GM18507 (cell line): ENCODE measurements at regions not wholly inside any gene's neighbourhood (a gene's known extent, or its start where the extent isn't known, plus 50 kb on each side); places are given as distances from the start of the nearest gene placed in this dataset.

ENCODE experiments used
- DNase-seq: peaks from one replicate; pipeline ENCODE4 v3.0.0; 2011; ENCODE audit warnings: low read depth; ENCODE audit not compliant: insufficient read length; ENCODE audit errors: extremely low spot score
- FAIRE-seq: peaks from 2 replicates; lab custom pipeline; 2011; peaks lifted over from hg19 to GRCh38; lab: Jason Lieb, UNC

DNA sequence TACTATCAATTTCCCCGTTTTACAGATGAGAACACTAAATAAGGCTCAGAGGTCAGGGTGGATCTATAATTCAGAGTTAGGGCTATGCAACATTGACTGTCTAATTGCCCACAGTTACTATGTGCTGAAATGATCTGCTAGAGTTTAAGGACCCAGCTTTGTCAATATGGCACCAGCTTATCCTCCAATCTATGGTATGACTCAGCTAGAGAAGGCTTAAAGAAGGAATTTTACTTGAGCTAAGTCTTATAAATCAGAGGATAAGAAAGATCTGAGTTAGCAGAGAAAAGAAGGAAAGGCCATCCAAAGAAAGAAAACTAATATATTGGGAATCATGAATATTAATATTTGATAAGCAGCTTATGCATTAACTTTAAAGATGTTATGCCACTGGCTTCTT lies 78.1 kb downstream of the ASB9 start:
- FAIRE-seq (no peak), DNase-seq (no peak)

DNA sequence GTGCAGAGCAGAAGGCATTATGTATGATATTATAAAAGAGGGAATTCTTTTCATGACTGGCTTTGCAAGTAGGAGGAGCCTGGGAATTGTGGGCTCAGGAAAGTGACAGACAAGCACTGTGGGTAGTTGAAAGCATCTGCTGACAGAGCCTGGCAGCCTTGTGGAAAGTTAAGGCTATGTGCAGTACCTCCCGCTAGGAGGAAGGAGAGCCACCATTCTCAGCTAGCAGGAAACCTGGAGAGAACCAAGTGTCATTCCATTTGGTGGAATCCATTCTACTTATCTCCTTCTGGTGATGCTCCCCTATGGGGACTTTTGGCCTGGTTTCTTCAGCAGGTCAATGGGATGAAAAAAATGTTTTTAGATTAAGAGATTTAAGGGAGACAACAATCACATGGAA lies 81.8 kb downstream of the ASB9 start:
- peak; percentile 45 for FAIRE-seq
- no peak for DNase-seq

DNA sequence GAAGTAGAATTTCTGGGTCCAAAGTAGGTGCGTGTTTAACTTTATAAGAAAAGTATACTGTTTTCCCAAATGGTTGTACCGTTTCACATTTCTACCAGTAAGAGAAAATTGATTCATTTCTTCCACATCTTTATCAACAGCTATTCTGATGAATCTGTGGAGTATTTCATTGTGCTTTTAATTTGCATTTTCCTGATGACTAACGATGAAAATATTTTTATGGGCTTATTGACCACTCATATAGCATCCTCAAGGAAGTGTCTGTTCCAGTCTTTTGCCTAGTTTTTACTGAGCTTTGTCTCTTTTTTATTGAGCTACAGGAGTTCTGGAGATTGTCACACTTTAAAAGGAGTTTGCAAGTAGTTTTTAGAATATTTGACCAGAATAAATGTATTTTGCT lies 92.6 kb downstream of the ASB9 start:
- no peak for FAIRE-seq
- DNase-seq, result no peak

DNA sequence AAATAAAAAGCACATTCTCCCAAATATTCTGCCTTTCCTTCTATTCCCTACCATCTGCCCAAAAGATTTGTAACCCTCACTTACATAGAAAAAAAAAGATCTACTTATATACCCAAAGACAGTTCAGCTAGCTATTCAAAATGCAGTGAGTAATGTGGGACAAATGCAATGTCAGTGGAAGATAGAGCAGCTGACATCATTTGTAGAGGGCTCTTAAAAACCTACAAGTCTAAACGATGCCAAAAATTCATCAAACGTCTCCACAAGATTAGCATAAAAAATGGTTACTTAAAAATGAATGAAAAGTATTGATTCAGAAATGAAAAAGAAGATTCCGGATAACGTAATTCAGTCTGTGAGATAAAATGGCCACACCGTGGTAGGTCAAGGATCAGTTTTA lies 96.5 kb downstream of the ASB9 start:
- FAIRE-seq, result no peak
- DNase-seq, result no peak

DNA sequence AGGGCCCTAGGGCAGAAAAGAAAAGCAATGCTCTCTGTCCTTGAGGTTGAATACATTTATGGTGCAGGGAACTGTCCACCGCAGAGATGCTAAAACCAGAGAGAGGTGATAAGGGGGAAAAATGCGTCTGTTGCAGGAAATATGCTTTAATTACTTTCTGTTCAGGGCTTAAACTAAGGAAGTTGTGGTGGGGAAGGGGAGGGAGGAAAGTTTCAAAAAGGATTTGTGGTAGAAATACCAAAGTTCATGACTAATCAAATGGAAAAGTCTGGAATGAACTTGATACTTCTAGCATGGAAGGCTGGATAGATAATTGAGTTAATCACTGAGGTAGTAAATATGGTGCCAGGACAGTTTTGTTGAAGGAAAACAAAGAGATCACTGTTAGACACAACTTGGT lies 99.0 kb downstream of the ASB9 start:
- no peak for FAIRE-seq
- DNase-seq, result no peak

DNA sequence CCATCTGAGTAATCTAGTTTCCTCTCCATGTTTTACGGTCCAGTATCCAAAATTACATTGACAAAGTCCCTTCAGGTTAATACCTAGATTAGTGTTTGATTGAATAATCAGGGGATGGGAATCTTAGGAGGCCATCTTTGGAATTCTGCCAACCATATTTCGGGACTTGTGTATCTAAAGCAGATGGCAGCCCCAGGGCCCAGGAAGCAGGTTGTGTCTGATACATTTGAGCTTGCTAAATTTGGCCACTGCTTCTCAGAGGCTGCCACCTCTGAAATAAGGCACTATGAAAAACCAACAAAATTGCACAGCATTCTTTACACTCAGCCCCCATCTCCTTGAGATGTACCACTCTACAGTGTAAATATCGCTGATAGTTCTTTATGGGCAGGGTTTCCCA lies 102.1 kb downstream of the ASB9 start:
- DNase-seq, result no peak
- FAIRE-seq, result no peak

DNA sequence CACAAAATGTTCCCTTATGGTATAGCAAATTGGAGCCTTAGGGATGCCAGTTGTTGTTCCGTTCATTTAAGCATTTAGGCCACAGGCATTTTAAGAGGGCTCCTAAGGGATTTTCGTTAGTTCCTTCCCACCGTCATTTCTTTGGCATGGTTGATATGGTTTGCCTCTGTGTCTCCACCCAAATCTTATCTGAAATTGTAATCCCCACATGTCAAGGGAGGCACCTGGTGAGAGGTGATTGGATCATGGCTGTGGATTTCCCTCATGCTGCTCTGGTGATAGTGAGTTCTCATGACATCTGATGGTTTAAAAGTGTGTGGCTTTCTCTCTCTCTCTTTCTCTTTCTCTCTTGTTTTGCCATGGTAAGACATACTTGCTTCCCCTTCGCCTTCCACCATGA lies 104.1 kb downstream of the ASB9 start:
- DNase-seq, result no peak
- no peak for FAIRE-seq

DNA sequence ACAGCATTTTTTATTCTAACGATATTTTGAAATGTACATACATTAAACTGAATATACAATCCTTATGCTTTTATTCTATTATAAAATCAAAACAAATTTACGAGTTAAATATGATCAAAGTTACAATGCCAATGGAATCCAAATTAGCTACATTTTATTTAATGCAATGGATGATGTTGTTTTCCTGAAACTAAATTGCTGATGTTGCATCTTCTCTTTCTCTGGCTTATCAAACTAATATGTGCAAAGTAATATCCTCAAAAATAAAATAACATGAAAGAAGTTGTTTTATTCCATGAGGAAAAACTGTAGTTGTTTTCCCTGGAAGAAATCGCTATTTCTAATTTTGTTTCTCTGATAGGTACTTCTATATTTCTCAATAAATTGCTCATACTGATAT lies 106.8 kb downstream of the ASB9 start:
- FAIRE-seq, result no peak
- no peak for DNase-seq

DNA sequence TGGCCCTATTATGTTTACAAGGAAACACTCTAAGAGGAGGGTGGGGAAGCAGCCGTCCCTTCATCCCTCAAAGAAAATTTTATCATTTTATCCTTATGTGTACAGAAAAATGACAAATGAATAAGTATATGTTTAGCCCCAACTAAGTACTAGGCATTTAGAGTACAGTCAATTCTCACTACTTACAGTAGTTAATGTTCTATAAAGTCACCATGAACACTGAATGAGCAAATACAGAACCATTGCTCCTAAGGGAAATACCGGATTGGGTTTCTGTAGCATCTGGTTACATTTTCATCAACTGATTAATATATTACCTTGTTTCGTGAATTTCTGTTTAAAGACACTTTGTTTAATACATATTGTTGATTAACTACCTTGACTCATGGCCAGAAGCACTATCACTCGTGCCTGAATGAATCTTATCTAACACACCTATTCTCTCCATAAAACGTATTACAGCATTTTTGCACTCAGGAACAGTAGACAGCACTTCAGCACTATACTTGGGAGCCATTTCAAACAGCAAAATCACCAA lies 109.3 kb downstream of the ASB9 start:
- no peak for DNase-seq
- peak; percentile 83 for FAIRE-seq

DNA sequence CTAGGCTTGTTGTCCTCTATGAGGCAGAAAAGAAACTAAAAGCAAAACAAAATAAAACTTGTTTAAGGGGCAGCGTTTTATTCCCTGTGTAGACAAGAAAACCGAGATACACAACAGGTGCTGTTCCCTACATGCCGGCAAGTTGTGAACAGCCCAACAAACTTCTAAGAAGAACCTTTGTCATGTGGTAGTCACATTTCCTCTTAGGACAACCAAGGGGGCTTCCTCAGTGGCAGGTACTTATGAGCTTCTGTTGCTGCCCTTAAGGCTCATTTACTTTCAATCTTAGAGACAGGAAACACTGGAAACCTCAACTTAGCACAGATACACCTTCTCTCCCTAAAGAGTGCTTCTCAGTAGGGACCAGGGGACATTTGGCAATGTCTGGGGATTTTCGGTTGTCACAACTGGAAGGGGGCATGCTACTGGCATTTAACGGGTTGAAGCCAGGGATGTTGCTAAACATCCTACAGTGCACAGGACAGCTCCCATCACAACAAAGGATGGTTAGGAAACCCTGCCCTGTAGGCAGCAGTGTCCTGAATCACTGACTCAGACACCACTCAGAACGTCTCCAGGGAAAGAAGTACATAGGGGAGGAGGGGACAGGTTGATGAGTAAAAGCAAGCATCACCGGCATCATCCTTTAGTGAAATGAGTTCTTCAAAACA lies 111.0 kb downstream of the ASB9 start:
- peak; percentile 96 for FAIRE-seq
- DNase-seq, result no peak

DNA sequence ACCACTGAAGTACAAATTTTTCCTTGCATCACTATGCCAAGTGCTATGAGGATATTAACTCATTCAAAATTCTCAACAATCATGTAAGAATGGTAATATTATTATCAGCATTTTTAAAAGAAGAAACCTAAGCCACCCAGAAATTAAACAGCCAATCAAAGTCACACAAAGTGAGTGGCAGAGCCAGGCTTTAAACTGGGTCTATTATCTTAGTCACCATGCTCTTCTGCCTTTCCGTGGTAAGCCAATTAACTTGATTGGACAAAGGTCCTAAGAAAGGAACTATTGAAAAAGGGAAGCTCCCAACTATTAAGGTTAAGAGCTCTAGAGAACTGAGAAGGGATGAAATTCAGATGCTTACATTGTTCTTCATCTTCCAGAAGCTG lies 111.5 kb downstream of the ASB9 start:
- no peak for FAIRE-seq
- no peak for DNase-seq

DNA sequence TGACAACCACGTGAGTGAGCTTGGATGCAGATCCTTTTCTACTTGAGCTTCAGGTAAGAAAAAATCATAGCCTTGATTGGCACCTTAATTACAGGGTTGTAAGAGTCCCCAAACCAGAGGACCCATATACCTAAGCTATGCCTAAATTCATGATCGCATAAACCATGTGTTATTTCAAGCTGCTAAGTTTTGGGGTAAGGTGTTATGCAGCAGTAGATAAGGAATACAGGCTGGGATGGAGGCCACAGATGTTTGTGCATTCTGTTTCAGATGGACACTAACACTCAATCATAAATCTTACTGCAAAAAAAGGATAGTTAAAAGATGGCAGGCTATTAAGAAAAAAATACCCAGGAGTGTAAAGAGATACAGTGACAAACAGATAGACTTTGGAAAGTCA lies 112.3 kb downstream of the ASB9 start:
- DNase-seq, result no peak
- FAIRE-seq, result no peak

DNA sequence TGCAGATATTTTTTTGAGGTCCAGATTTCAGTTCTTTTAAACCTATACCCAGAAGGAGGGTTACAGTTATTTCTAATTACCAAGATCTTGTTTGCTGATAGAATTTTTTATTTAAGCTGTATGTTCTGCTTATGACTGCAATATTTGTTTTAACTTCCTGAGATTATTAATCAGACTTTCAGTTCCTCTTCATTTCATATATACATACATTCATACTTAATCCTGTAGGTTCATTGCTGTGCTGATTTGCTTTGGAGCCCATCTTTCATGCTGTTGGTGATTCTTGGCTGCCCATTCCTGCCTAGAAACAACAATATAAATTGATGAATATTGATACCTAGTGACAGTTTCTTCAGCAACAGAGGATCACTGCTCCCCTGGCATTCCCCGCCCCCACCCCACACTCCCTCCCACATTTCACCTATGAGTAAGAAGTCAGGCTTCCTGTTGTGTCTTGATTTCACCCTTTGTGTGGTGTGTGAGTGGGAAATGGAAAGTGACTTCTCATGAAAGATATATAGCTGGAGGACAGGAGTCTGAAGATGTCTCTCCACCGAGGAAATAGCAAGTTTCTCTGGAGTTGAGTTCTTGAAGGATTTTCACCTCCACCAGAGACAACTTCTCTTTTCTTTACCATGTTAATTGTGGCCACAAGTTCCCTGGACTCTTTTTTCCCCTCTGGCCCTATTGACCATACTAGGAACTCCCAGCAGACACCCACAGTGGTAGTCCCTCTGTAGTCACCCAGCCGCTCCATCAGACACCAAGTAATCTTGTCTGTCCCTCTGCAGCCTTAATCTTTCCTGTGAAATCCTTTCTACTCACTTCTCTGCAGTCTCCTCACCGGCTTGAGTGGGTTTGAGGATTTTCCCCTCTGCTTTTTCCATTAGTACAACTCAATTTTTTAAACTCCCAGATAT lies 118.4 kb downstream of the ASB9 start:
- DNase-seq, result no peak

DNA sequence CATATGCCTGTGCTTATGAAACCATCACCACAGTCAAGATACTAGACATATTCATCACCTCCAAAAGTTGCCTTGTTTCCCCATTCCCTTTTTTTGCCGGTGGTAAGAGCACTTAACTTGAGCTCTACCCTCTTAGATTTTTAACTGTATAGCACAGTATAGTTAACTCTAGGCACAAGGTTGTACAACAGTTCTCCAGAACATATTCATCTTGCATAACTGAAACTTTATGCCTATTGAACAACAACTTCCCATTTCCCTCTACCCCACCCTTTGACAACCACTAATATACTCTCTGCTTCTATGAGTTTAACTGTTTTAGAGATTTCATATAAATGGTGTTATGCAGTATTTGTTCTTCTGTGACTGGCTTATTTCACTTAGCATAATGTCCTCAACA lies 119.3 kb downstream of the ASB9 start:
- FAIRE-seq, result peak; percentile 53
- no peak for DNase-seq

More for the DNA sequence above, 118.4 kb downstream of the ASB9 start:
- peak; percentile 90 for FAIRE-seq

DNA sequence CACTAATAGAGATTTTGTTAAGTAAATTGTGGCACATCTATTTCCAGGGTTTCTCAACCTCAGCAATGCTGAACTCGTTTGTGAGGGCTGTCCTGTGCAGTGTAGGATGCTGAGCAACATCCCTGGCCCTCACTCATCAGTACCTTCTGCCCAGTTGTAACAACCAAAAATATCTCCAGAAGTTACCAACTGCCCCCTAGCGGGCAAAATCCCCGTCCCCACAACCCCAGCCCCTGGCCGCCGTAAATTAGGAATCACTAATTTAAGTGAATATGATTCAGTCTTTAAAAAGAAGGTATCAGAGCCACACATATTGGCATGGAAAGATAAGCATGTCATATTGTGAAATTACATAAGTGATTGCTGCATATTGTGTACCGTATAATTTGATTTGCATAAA lies 123.4 kb downstream of the ASB9 start:
- FAIRE-seq, result peak; percentile 58

DNA sequence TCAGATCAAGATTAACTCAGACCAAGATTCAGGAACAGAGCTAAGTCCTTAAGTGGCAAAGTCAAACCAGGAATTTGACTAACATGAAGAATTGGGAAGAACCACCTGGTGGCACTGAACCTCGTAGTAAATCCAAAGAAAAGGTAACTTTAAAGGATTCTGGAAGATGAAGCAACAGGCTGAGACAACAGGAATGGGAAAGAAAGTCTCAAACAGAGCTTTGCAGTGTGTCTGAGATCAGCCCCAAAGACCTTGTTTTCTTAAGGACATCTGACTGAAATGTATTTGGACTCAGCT lies 126.1 kb downstream of the ASB9 start:
- FAIRE-seq (no peak), DNase-seq (no peak)

More for the DNA sequence above, 123.4 kb downstream of the ASB9 start:
- no peak for DNase-seq

DNA sequence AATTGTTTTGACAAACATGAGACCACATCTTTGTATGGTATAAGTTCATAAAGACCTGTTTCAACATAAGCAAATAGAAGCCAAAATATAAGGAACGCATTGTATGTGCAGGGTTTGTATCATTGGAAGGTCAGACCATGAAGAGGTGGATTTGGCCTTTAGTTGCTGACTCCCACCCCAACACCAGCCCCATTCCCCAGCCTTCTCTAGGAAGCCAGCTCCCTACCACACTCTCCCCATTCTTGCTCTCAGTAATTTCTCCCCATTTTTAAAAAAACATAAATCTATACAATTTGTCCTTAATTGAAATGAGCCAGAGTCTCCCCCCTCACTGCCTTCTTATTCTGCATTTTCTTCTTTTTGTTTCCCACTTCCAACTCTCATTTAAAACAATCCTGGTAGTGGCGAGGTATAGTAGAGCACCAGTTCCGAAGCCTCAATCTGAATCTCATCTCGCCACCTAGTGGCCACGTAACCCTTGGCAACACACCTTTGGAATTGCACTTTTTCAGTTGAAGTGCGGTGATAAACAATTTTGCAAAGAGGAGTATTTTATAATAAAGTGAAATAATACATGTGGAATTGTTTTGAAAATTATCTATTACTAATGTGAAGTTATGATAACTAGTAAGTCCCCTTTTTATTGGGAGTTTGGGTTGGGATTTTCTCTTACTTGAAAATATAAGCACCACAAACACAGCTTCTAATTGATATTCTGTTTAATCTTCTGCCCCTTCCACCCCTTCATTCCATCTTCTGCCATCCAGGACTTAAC lies 126.6 kb downstream of the ASB9 start:
- DNase-seq, result no peak
- FAIRE-seq, result peak; percentile 91

DNA sequence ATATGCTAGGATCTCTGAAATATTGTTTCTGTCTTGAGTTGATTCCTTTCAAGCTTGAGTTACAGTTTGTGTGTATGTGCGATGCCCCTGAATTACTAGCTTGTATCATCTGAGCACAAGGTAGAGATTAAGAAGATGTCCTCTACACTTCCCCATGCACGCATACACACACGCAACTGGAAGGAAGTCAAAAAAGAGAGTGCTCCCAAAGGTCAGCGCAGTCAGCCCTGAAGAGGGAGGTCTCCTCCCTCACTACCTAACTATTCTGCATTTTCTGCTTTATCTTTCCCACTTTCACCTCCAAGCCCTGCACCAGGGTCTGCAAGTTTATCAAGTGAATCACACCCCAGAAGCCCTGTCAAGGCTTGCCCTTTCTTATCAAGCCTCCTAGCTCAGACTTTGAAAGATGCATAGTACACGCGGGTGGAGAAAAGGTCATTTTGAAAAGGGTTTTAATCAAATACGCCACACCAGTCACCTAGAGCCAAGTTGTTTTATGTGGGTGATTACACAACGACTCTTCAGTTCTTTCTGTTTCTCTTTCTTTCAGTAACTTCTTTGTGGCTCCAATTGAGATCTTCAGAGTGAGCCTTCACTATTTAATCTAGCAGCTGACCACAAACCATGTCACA lies 127.7 kb downstream of the ASB9 start:
- DNase-seq (no peak), FAIRE-seq (no peak)

DNA sequence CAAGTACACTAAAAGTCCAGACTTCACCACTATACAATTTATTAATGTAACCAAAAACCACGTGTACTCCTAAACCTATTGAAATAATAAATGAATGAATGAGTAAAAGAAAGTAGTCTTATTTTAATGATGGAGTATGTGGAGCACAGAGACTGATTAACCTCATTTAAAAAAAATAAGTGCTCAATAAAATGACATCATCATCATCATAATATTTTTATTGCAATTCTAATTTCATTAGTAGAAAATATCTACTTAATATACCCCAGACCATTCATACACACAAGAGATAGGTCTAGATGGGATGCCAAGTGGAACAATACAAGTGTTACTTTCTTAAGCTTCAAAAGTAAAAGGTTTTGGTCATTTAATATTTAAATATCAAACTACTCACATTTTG lies 133.1 kb downstream of the ASB9 start:
- DNase-seq, result no peak
- FAIRE-seq, result no peak

DNA sequence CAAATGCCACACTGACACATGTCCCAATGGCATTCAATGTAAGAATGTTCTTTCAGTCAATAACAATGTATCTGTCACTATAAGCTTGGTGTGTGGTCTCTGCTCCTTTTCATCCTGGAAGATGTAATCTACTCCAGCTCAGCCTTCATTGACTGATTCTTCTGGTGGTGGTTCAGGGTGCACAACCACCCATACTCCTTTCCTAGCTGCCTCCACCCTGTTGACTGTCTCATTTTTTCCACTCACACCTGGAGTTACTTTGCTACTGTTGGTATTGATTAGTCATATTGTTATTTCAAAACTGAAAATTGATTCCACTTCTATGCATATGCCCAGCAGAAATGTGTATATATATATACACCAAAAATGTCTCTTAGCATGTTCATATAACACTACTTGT lies 140.5 kb downstream of the ASB9 start:
- no peak for FAIRE-seq

More for the DNA sequence above, 140.5 kb downstream of the ASB9 start:
- no peak for DNase-seq
